Large intestine (tissue), 3 donors: ENCODE measurements at regions not wholly inside any gene's neighbourhood (a gene's known extent, or its start where the extent isn't known, plus 50 kb on each side); places are given as distances from the start of the nearest gene placed in this dataset.
"Not testable (repeated sequence)": the region's sequence is repeated elsewhere in the genome, so short reads cannot be mapped to it uniquely, and the experiment has no call there.

Experiments
- DNase-seq, 2 donors: peaks; one replicate each; pipeline versions ENCODE4 v3.0.0 to v3.0.0-alpha.2; 2013
- H3K27ac ChIP-seq: one replicate; pipeline ENCODE4 v1.5.1; 2013; ENCODE audit warnings: low read length
- H3K27me3 ChIP-seq: 2 replicates; pipeline ENCODE4 v1.6.1; 2013; ENCODE audit warnings: low read length; ENCODE audit not compliant: control insufficient read depth, insufficient read depth
- H3K36me3 ChIP-seq: 2 replicates; pipeline ENCODE4 v1.6.1; 2013; ENCODE audit warnings: low read length; ENCODE audit not compliant: control insufficient read depth, insufficient read depth
- H3K4me1 ChIP-seq: one replicate; pipeline ENCODE4 v1.6.1; 2013; ENCODE audit warnings: low read length; ENCODE audit not compliant: control insufficient read depth, insufficient read depth
- H3K4me3 ChIP-seq: one replicate; pipeline ENCODE4 v1.5.1; 2013; ENCODE audit warnings: low read length
- H3K9me3 ChIP-seq: one replicate; pipeline ENCODE4 v1.6.1; 2013; ENCODE audit warnings: mild to moderate bottlenecking, low read depth, low read length, moderate library complexity; ENCODE audit not compliant: control insufficient read depth
- WGBS: methylation state at CpG from one replicate; pipeline ENCODE4 v1.1.5; 2013; ENCODE audit warnings: low lambda C conversion rate; ENCODE audit not compliant: insufficient coverage; 5-methylcytosine and 5-hydroxymethylcytosine counted together

DNA sequence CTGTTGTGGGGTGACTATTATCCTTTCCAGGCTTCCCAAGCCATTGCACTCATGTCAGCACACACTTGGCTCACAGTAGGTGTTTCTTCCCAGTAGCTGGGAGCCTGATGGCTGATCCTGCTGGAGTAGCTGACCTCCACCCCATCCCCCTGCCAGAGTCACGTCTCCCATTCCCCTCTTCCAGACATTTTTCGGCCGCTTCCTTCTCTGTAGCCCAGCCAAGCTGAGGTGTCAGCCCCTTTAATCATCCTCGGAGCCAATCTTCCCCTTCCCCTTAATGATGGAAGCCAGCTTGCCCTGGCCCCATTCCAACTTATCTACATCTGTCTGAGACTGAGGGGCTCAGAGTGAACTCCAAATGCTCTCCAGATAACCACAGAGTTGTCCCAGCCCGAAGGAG, 550.7 kb downstream of the MN1 start:
- H3K4me1 ChIP-seq = no peaks in the 10 kb centered on the region
- H3K27ac ChIP-seq = no peak overlapping the region
- no peak overlapping the region for H3K4me3 ChIP-seq
- 93% methylated on average over 3 of the region's 5 CpGs for WGBS
- no peaks in the 10 kb centered on the region for H3K9me3 ChIP-seq
- no peaks in the 10 kb centered on the region for H3K36me3 ChIP-seq
- no peaks in the 10 kb centered on the region for H3K27me3 ChIP-seq
- no peak for DNase-seq

DNA sequence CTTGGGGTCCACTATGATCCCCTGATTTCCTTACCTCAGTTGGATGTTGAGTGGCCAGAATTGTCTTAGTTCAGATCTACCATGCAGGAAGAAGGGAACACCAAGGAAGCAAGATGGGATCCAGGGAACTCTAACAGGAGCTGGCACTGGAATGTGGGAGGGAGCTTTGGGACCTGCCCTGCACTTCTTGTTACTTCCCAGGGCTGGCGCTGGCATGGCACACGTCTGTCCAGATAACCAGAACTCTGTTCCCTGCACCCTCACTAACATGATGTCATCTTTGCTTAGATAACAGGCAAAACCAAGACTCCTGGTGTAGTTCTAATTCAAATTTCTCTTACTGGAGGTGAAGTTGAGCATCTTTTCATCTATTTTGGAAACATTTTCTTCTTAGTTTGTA, 550.0 kb downstream of the MN1 start:
- H3K36me3 ChIP-seq = no peaks in the 10 kb centered on the region
- no peak overlapping the region for H3K27ac ChIP-seq
- no peak overlapping the region for H3K4me3 ChIP-seq
- no peak for DNase-seq
- no peaks in the 10 kb centered on the region for H3K9me3 ChIP-seq
- no peaks in the 10 kb centered on the region for H3K27me3 ChIP-seq
- H3K4me1 ChIP-seq = no peaks in the 10 kb centered on the region
- WGBS = no CpG with 5 or more reads among the region's 2 CpGs

DNA sequence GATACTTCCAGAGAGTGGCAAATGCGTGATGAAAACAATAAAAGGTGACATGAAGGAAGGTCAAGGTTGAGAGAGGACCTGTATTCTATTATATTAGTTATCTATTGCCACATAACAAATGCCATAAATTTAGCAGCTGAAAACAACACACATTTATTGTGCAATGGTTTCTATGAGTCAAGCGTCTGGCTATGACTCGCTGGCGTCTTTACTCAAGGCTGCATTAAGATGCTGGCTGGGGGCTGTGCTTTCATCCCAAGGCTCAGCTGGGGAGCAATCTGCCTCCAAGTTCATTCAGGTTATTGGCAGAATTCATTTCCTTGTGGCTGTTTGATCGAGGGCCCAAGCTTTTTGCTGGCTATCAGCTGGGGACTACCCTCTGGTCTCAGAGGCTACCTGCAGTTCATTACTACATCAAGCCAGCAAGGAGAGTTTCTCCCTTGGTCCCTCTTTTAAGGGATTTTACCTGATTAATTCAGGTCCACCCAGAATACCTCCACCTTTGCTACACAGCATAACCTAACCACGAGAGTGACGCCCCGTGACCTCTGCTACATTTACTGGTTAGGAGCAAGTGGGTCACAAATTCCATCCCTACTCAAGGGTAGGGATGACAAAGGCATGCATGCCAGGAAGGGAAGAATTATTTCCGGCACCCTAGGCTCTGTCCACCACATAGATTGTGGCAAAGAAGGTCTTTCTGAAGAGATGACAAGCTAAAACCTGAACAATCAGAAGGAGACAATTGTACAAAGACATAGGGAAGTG, 549.1 kb downstream of the MN1 start:
- Histone ChIP-seq H3K9me3 (no peaks in the 10 kb centered on the region), H3K4me1 (no peaks in the 10 kb centered on the region), H3K36me3 (no peaks in the 10 kb centered on the region), H3K27me3 (no peaks in the 10 kb centered on the region), H3K4me3 (no peak overlapping the region), H3K27ac (no peak overlapping the region)
- peak in 1 of 2 donors; percentile 36 for DNase-seq
- 83% methylated on average over 1 of the region's 9 CpGs for WGBS

DNA sequence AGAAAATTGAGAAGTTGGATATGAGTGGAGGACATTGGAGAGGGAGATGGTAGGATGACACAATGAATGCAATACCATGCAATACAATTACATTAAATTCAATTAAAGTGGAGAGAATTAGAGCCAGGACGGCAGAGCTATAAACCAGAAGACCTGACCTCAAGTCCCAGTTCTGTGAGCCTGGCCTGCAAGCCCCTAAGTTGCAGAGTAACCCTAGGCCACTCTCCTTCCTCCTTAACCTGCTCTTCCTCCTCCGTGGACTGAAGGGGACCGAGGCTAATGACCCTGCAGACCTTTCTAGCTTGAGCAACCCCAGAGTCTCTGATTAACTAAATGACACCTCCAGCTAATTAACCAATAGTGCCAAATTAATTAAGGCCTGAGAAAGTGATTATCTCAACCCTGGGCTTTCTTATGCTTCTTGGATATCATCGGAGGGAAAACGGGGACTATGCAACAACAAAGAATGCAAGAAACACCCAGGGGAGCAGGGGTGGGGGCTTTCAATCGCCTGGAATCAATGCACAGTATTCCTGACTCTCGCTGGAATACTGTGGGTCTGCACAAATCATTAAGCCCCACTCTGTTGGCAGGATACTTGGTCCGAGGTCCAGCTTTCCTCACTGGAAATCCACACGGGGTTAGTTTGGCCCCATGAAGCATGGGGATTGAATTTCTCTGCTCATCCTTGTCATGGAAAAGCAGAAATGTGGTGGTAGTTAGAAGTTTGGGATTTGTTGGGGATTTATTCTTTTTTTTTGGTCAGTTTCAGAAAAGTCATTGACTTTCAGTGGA, 548.3 kb downstream of the MN1 start:
- no peak overlapping the region for H3K27ac ChIP-seq
- H3K9me3 ChIP-seq = no peaks in the 10 kb centered on the region
- H3K4me1 ChIP-seq = no peaks in the 10 kb centered on the region
- H3K27me3 ChIP-seq = no peaks in the 10 kb centered on the region
- WGBS = 80% methylated on average over 1 of the region's 9 CpGs
- no peaks in the 10 kb centered on the region for H3K36me3 ChIP-seq
- H3K4me3 ChIP-seq = no peak overlapping the region
- no peak for DNase-seq

DNA sequence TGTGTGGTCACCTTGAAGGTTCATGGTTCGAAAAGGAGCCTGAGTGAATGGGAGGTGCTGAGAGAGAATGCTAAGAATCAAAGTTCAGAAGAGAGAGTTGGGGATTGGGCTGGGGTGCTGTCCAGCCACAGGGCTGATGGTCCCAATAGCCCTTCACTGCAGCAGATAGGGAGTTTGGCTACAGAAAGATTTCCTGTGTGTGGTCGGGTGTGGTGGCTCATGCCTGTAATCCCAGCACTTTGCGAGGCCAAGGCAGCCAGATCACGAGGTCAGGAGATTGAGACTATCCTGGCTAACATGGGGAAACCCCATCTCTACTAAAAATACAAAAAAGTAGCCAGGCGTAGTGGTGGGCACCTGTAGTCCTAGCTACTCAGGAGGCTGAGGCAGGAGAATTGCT, 547.5 kb downstream of the MN1 start:
- WGBS = no CpG with 5 or more reads among the region's 5 CpGs
- DNase-seq, H3K9me3 ChIP-seq, H3K27ac ChIP-seq, H3K27me3 ChIP-seq, H3K36me3 ChIP-seq, H3K4me3 ChIP-seq, H3K4me1 ChIP-seq: not testable (repeated sequence)

DNA sequence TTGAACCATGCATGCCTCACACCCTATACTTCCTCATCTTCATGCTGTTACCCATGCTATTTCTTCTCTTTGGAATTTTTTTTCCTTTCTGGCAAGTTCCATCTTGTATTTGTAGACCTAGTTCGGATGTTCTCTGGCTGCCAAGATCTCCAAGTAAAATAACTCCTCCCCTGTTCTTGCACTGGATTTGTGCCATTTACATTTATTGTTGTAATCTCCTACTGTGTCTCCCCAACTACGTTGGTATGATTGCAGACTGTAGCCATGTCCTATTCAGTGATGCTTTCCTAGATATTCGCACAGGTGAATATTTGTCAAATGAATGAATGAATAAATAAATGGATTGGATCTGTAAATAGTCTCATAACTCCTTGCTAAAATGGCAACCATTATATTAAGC, 546.0 kb downstream of the MN1 start:
- no peak overlapping the region for H3K27ac ChIP-seq
- H3K9me3 ChIP-seq = no peaks in the 10 kb centered on the region
- peaks cover 7% of the 10 kb centered on the region for H3K27me3 ChIP-seq
- 100% methylated on average over 1 of the region's 3 CpGs for WGBS
- H3K4me3 ChIP-seq = no peak overlapping the region
- DNase-seq = no peak
- H3K36me3 ChIP-seq = no peaks in the 10 kb centered on the region
- H3K4me1 ChIP-seq = no peaks in the 10 kb centered on the region

DNA sequence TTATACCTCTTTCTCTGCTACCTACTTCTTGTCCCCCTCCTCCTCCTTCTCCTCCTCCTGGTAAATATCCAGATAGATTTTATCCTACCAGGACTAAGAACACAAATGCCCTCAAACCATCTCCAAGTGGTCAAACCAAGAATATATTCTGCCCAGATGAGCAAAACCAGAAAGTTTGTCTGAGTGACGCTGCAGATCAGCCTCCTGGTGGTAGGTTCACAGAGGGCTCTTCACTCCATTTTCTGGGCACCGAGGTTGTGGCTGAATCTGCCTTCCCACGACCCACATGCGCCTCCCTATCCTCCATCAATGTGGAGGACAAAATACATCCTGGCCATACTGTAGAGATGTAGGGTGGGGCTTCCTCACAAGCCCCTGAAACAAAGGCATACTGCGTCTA, 543.6 kb downstream of the MN1 start:
- Histone ChIP-seq H3K36me3 (no peaks in the 10 kb centered on the region), H3K4me1 (no peaks in the 10 kb centered on the region), H3K27me3 (peaks cover 7% of the 10 kb centered on the region), H3K27ac (no peak overlapping the region), H3K4me3 (no peak overlapping the region), H3K9me3 (no peaks in the 10 kb centered on the region)
- no CpG with 5 or more reads among the region's 5 CpGs for WGBS
- DNase-seq = no peak

DNA sequence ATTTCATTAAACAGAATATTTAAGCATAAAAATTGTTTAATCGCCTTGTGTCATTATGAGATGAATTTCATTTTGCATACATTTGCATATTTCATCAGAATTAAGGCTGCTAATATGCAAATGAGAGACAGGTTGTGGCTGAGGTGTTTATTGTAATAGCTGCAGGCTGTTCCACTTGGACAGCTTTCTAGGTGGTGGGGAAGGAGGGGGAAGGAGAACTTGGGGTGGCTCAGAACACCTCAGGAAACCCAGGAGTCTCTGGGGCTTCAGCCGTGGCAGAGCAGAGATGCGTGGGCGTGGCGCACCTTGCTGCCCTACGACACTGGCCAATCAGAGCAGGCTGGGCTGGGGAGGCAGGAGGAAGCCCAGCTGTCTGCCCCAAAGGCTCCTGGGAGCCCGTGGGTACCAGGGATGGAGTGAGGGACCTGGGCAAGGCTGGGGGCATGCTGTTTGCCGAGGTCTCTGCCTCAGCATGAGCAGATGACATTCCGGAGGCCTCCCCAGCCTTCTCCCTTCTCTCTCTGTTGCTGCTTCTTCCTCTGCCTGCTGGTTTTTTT, 542.9 kb downstream of the MN1 start:
- Histone ChIP-seq H3K36me3 (no peaks in the 10 kb centered on the region), H3K27me3 (peaks cover 7% of the 10 kb centered on the region), H3K4me1 (no peaks in the 10 kb centered on the region), H3K4me3 (no peak overlapping the region), H3K27ac (no peak overlapping the region), H3K9me3 (no peaks in the 10 kb centered on the region)
- 53% methylated on average over 2 of the region's 9 CpGs for WGBS
- DNase-seq = no peak

DNA sequence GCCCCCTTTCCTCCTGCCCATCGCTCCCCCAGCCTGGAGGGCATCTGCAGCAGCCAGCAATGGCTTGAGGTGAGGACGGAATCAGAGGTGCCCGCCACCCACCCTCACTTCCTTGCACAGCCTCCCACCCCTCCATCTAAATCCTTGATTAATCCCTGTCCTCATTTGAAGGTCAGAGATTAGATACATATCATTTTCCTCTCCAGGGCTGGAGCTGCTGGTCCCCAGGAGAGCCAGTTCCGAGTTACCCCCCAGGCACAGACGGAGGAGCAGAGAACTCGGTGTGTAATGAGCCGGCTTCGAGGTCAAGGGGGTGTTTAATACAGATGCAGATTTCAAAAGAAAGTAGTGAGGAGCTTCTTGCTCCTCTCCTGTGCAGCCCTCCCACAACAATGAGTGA, 542.1 kb downstream of the MN1 start:
- Histone ChIP-seq H3K27me3 (peaks cover 7% of the 10 kb centered on the region), H3K4me3 (no peak overlapping the region), H3K27ac (no peak overlapping the region), H3K4me1 (no peaks in the 10 kb centered on the region), H3K9me3 (no peaks in the 10 kb centered on the region), H3K36me3 (no peaks in the 10 kb centered on the region)
- no CpG with 5 or more reads among the region's 8 CpGs for WGBS
- no peak for DNase-seq

DNA sequence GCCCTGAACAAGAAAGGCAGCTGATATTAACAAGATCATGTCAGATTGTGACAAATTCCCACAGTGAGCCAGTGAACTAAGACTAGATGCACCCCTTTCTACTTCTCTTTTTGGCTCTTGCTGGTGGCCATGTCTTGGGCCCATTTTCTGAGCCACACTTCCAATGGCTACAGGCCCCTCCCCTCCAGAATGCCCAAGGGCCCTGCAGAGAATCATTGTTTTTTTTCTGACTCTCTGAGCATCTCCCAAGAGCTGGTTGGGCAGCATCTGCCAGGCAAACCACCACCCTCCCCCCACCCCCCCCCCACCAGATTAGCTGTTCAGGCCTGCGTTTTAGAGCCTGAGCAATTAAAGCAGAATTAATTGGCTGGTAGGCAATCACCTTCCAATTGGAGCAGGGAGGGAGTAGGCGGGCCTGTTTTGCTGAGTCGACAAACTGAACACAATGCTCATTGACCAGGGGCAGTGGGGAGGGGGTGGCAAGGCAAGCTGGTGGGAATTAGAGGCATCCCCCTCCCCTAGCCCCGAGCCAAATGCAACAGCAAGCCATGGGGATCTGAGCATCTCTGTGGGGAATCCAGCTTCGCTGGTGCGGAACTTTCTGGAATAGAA, 541.4 kb downstream of the MN1 start:
- no peak for DNase-seq
- WGBS = no CpG with 5 or more reads among the region's 6 CpGs
- no peaks in the 10 kb centered on the region for H3K4me1 ChIP-seq

More for the DNA sequence above, 541.4 kb downstream of the MN1 start:
- Histone ChIP-seq H3K36me3 (no peaks in the 10 kb centered on the region), H3K27ac (no peak overlapping the region), H3K27me3 (peaks cover 7% of the 10 kb centered on the region), H3K9me3 (no peaks in the 10 kb centered on the region), H3K4me3 (no peak overlapping the region)
